SK-N-SH (cell line): ENCODE measurements at regions not wholly inside any gene's neighbourhood (a gene's known extent, or its start where the extent isn't known, plus 50 kb on each side); places are given as distances from the start of the nearest gene placed in this dataset.

Experiments
- CTCF ChIA-PET: fragments of 300-600, 350-600 bp; formaldehyde crosslinking; extraction: SDS; loops from one replicate; lab custom pipeline; 2021; lab: Yijun Ruan, JAX
- POLR2A ChIA-PET: fragments of 350-600 bp; sonication (Branson Sonifier 250); formaldehyde crosslinking; extraction: SDS; loops from one replicate; lab custom pipeline; 2020; ENCODE audit warnings: antibody characterized with exemption, inconsistent platforms; lab: Yijun Ruan, JAX
- DNase-seq: peaks from one replicate; pipeline ENCODE4 v3.0.0; 2012
- H2AFZ ChIP-seq: fragments of 200-600 bp; sonication (generic); 2 replicates; pipeline ENCODE4 v1.8.1; 2016; ENCODE audit warnings: antibody characterized with exemption, mild to moderate bottlenecking, low read depth
- H3F3A ChIP-seq: fragments of 200-600 bp; sonication (generic); replicated peaks from 2 replicates; pipeline ENCODE3; 2016; ENCODE audit warnings: antibody characterized with exemption, mild to moderate bottlenecking; ENCODE audit not compliant: insufficient read depth
- H3K27ac ChIP-seq, 2 experiments: fragments of 200-500 bp in 1 of 2; fragments of 200-600 bp in 1 of 2; sonication (Bioruptor generic) in 1 of 2; sonication (generic), shearing (Covaris generic) in 1 of 2; 2 replicates each; pipeline versions ENCODE4 v1.5.1 to v1.6.1; 2014 to 2016; ENCODE audit warnings: low read depth in 2 of 2, inconsistent platforms in 1 of 2, low read length in 1 of 2, mild to moderate bottlenecking in 1 of 2, mixed read lengths in 1 of 2
- H3K27me3 ChIP-seq: fragments of 200-600 bp; sonication (generic), shearing (Covaris generic); 2 replicates; pipeline ENCODE4 v1.6.1; 2016; ENCODE audit warnings: mixed run types; ENCODE audit not compliant: insufficient read depth
- H3K36me3 ChIP-seq, 2 experiments: fragments of 200-500 bp in 1 of 2; fragments of 200-600 bp in 1 of 2; sonication (Bioruptor generic) in 1 of 2; sonication (generic) in 1 of 2; replicated peaks in 1 of 2; 2 replicates each; pipeline versions ENCODE3 to v1.5.1; 2014 to 2016; ENCODE audit warnings: low read length in 1 of 2, mild to moderate bottlenecking in 1 of 2; ENCODE audit not compliant: insufficient read depth in 2 of 2, control insufficient read depth in 1 of 2
- H3K4me1 ChIP-seq, 2 experiments: fragments of 200-500 bp in 1 of 2; fragments of 200-600 bp in 1 of 2; sonication (Bioruptor generic) in 1 of 2; sonication (generic), shearing (Covaris generic) in 1 of 2; 2 replicates each; pipeline versions ENCODE4 v1.5.1 to v1.6.1; 2014 to 2016; ENCODE audit warnings: low read depth in 1 of 2, low read length in 1 of 2, mixed run types in 1 of 2; ENCODE audit not compliant: insufficient read depth in 2 of 2, control insufficient read depth in 1 of 2
- H3K4me2 ChIP-seq: fragments of 200-600 bp; sonication (generic), shearing (Covaris generic); 2 replicates; pipeline ENCODE4 v1.6.1; 2017; ENCODE audit warnings: mixed run types
- H3K4me3 ChIP-seq, 2 experiments: fragments of 200-500 bp in 1 of 2; fragments of 200-600 bp in 1 of 2; sonication (Bioruptor generic) in 1 of 2; sonication (generic), shearing (Covaris generic) in 1 of 2; 2 replicates each; pipeline versions ENCODE4 v1.5.1 to v1.8.1; 2014 to 2016; ENCODE audit warnings: low read depth in 2 of 2, inconsistent platforms in 1 of 2, low read length in 1 of 2, mild to moderate bottlenecking in 1 of 2, mixed read lengths in 1 of 2, moderate library complexity in 1 of 2
- H3K79me2 ChIP-seq: fragments of 200-600 bp; sonication (generic); 2 replicates; pipeline ENCODE4 v1.8.1; 2017; ENCODE audit warnings: mild to moderate bottlenecking; ENCODE audit not compliant: insufficient read depth
- H3K9ac ChIP-seq: fragments of 200-600 bp; sonication (generic); 2 replicates; pipeline ENCODE4 v1.6.1; 2017; ENCODE audit warnings: mixed run types
- H3K9me2 ChIP-seq: fragments of 200-600 bp; sonication (generic); 2 replicates; pipeline ENCODE4 v1.6.1; 2017; ENCODE audit warnings: mixed run types
- H3K9me3 ChIP-seq: fragments of 200-600 bp; sonication (generic); 2 replicates; pipeline ENCODE4 v1.6.1; 2017; ENCODE audit warnings: mixed run types, mild to moderate bottlenecking, moderate library complexity
- H4K20me1 ChIP-seq: fragments of 200-600 bp; sonication (generic); 2 replicates; pipeline ENCODE4 v1.6.1; 2017; ENCODE audit warnings: mild to moderate bottlenecking, mixed run types; ENCODE audit not compliant: insufficient read depth
- CHD2 ChIP-seq: fragments of 150-350 bp; IDR thresholded peaks from 2 replicates; pipeline ENCODE4 v1.6.1; 2018; ENCODE audit warnings: low read length; ENCODE audit not compliant: partially characterized antibody
- EZH2phosphoT487 ChIP-seq: fragments of 200-600 bp; sonication (generic); IDR thresholded peaks from 2 replicates; pipeline ENCODE4 v1.6.1; 2017; ENCODE audit warnings: low read depth, mixed run types, mild to moderate bottlenecking, antibody characterized with exemption, moderate library complexity, borderline replicate concordance
- FOSL2 ChIP-seq: IDR thresholded peaks from 2 replicates; pipeline ENCODE4 v1.4.0; 2012; ENCODE audit warnings: low read depth, mild to moderate bottlenecking, moderate library complexity, borderline replicate concordance
- FOXJ3 ChIP-seq: sonication (generic); formaldehyde crosslinking; IDR thresholded peaks from 2 replicates; pipeline ENCODE4 v1.5.1; 2020; ENCODE audit warnings: mild to moderate bottlenecking, missing genetic modification reagents
- GABPA ChIP-seq: IDR thresholded peaks from 2 replicates; pipeline ENCODE4 v1.4.0; 2012; ENCODE audit warnings: low read depth, mild to moderate bottlenecking
- MEF2A ChIP-seq: IDR thresholded peaks from 2 replicates; pipeline ENCODE4 v1.4.0; 2012; ENCODE audit warnings: low read depth, borderline replicate concordance
- MXI1 ChIP-seq: IDR thresholded peaks from 2 replicates; pipeline ENCODE4 v1.6.1; 2012; ENCODE audit warnings: mild to moderate bottlenecking, low read depth, low read length, improper control_type of control experiment
- NRF1 ChIP-seq: IDR thresholded peaks from 2 replicates; pipeline ENCODE4 v1.6.1; 2012; ENCODE audit warnings: low read depth, mild to moderate bottlenecking, low read length
- PBX3 ChIP-seq: IDR thresholded peaks from 2 replicates; pipeline ENCODE4; 2012
- POLR2AphosphoS5 ChIP-seq: IDR thresholded peaks from 2 replicates; pipeline ENCODE4 v1.6.1; 2012; ENCODE audit warnings: low read depth, low read length
- RAD21 ChIP-seq: IDR thresholded peaks from 2 replicates; pipeline ENCODE4 v1.6.1; 2012; ENCODE audit warnings: mild to moderate bottlenecking, low read length
- RCOR1 ChIP-seq: fragments of 150-350 bp; IDR thresholded peaks from 2 replicates; pipeline ENCODE4 v1.6.1; 2017; ENCODE audit warnings: antibody characterized with exemption, low read length
- RXRA ChIP-seq: IDR thresholded peaks from 2 replicates; pipeline ENCODE4 v1.4.0; 2012; ENCODE audit warnings: low read depth, mild to moderate bottlenecking, borderline replicate concordance
- TAF1 ChIP-seq: IDR thresholded peaks from 2 replicates; pipeline ENCODE4 v1.6.1; 2012; ENCODE audit warnings: low read depth, mild to moderate bottlenecking, low read length, moderate library complexity, borderline replicate concordance
- TCF12 ChIP-seq: IDR thresholded peaks from 2 replicates; pipeline ENCODE4 v1.4.0; 2012
- TEAD4 ChIP-seq: IDR thresholded peaks from 2 replicates; pipeline ENCODE4 v1.4.0; 2012; ENCODE audit warnings: mild to moderate bottlenecking, borderline replicate concordance; ENCODE audit not compliant: insufficient read depth
- YY1 ChIP-seq: IDR thresholded peaks from 2 replicates; pipeline ENCODE4 v1.4.0; 2012; ENCODE audit warnings: low read depth, mild to moderate bottlenecking
- WGBS: methylation state at CpG from one replicate; pipeline ENCODE4 v1.1.6; 2017; ENCODE audit warnings: low lambda C conversion rate; 5-methylcytosine and 5-hydroxymethylcytosine counted together
- TF ChIP-seq, protein P1 (sequence below): fragments of 200-600 bp; sonication (generic); IDR thresholded peaks from 2 replicates; pipeline ENCODE4 v1.6.1; 2017; ENCODE audit warnings: antibody characterized with exemption, mild to moderate bottlenecking, moderate library complexity
- TF ChIP-seq, protein P2 (sequence below): IDR thresholded peaks from 2 replicates; pipeline ENCODE4 v1.6.1; 2012; ENCODE audit warnings: mild to moderate bottlenecking, low read depth, low read length, moderate library complexity
- TF ChIP-seq, protein P3 (sequence below): IDR thresholded peaks from 2 replicates; pipeline ENCODE4 v1.4.0; 2012; ENCODE audit warnings: low read depth, borderline replicate concordance

DNA sequence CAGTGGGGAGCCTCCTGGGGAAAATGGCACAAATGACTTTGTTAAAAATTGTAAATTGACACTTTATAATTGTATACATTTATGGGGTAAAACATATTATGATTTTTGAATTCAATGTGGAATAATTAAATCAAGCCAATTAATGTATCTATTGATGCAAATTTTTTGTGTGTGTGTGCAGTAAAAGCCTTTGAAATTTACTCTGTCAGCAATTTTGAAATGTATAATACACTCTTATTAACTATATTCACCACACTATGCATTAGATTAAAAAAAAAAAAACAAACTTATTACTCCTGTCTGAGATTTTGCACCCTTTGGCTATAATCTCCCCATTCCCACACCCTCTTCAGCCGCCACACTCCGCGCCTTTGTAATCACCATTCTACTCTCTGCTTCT is 119.2 kb downstream of the S1PR1 start (continued):
- TF ChIP-seq, protein P1, sequence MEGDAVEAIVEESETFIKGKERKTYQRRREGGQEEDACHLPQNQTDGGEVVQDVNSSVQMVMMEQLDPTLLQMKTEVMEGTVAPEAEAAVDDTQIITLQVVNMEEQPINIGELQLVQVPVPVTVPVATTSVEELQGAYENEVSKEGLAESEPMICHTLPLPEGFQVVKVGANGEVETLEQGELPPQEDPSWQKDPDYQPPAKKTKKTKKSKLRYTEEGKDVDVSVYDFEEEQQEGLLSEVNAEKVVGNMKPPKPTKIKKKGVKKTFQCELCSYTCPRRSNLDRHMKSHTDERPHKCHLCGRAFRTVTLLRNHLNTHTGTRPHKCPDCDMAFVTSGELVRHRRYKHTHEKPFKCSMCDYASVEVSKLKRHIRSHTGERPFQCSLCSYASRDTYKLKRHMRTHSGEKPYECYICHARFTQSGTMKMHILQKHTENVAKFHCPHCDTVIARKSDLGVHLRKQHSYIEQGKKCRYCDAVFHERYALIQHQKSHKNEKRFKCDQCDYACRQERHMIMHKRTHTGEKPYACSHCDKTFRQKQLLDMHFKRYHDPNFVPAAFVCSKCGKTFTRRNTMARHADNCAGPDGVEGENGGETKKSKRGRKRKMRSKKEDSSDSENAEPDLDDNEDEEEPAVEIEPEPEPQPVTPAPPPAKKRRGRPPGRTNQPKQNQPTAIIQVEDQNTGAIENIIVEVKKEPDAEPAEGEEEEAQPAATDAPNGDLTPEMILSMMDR: no peak
- TF ChIP-seq RAD21 (no peak), GABPA (no peak), MEF2A (no peak), RXRA (no peak), CHD2 (no peak)

- Histone ChIP-seq H3K9me2 (no peaks in the 10 kb centered on the region), H3K4me1 (no peaks in the 10 kb centered on the region), H3K4me3 (no peak overlapping the region; a peak in 1 of 4 replicates), H2AFZ (no peak overlapping the region), H3K79me2 (no peaks in the 10 kb centered on the region), H3K27me3 (no peaks in the 10 kb centered on the region; the same call in 1 of the 2 replicates), H3K27ac (no peak overlapping the region), H3K4me2 (no peak overlapping the region), H3K36me3 (no peaks in the 10 kb centered on the region), H3K9me3 (no peaks in the 10 kb centered on the region), H3K9ac (no peak overlapping the region), H4K20me1 (no peaks in the 10 kb centered on the region), H3F3A (no peaks in the 10 kb centered on the region)
- no peak for DNase-seq
- CTCF ChIA-PET: interaction anchor here (0.6 to 3.2 kb wide), 23 partner anchors 10 to 434 kb away, joined by 3 to 34 read pairs (median 5); no protein-coding TSS in a partner anchor
- 19% methylated on average over 5 of the region's 5 CpGs for whole genome bisulfite sequencing
- TF ChIP-seq MXI1 (no peak), GABPA (no peak), FOSL2 (no peak), RCOR1 (no peak), NRF1 (no peak), PBX3 (no peak), TAF1 (no peak), FOXJ3 (CRISPR knock-in tag) (no peak), CHD2 (no peak), TEAD4 (no peak), TCF12 (no peak), EZH2phosphoT487 (no peak), POLR2AphosphoS5 (no peak), RAD21 (no peak), YY1 (no peak), MEF2A (no peak)
- TF ChIP-seq, protein P2, sequence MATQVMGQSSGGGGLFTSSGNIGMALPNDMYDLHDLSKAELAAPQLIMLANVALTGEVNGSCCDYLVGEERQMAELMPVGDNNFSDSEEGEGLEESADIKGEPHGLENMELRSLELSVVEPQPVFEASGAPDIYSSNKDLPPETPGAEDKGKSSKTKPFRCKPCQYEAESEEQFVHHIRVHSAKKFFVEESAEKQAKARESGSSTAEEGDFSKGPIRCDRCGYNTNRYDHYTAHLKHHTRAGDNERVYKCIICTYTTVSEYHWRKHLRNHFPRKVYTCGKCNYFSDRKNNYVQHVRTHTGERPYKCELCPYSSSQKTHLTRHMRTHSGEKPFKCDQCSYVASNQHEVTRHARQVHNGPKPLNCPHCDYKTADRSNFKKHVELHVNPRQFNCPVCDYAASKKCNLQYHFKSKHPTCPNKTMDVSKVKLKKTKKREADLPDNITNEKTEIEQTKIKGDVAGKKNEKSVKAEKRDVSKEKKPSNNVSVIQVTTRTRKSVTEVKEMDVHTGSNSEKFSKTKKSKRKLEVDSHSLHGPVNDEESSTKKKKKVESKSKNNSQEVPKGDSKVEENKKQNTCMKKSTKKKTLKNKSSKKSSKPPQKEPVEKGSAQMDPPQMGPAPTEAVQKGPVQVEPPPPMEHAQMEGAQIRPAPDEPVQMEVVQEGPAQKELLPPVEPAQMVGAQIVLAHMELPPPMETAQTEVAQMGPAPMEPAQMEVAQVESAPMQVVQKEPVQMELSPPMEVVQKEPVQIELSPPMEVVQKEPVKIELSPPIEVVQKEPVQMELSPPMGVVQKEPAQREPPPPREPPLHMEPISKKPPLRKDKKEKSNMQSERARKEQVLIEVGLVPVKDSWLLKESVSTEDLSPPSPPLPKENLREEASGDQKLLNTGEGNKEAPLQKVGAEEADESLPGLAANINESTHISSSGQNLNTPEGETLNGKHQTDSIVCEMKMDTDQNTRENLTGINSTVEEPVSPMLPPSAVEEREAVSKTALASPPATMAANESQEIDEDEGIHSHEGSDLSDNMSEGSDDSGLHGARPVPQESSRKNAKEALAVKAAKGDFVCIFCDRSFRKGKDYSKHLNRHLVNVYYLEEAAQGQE: no peak
- TF ChIP-seq, protein P3, sequence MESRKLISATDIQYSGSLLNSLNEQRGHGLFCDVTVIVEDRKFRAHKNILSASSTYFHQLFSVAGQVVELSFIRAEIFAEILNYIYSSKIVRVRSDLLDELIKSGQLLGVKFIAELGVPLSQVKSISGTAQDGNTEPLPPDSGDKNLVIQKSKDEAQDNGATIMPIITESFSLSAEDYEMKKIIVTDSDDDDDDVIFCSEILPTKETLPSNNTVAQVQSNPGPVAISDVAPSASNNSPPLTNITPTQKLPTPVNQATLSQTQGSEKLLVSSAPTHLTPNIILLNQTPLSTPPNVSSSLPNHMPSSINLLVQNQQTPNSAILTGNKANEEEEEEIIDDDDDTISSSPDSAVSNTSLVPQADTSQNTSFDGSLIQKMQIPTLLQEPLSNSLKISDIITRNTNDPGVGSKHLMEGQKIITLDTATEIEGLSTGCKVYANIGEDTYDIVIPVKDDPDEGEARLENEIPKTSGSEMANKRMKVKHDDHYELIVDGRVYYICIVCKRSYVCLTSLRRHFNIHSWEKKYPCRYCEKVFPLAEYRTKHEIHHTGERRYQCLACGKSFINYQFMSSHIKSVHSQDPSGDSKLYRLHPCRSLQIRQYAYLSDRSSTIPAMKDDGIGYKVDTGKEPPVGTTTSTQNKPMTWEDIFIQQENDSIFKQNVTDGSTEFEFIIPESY: no peak
- POLR2A ChIA-PET: no interaction called here
These were observed 120.0 kb downstream of the S1PR1 start for GRCh38 chr1:101356604-101357443.
